ENCODE measurements at regions not wholly inside any gene's neighbourhood (a gene's known extent, or its start where the extent isn't known, plus 50 kb on each side); places are given as distances from the start of the nearest gene placed in this dataset.

- no peak overlapping the region for H4K8ac ChIP-seq (replicated peaks; ENCODE audit: insufficient read length, low read depth, low read length)
- H3K9me3 ChIP-seq (ENCODE audit: control insufficient read depth, low read depth, low read length): no peaks in the 10 kb centered on the region
- H3K9me3 Mint-ChIP-seq: peaks cover 9 to 15% of the 10 kb centered on the region in 2 experiments
- no peak overlapping the region for H3K27ac Mint-ChIP-seq
- H3K9ac ChIP-seq (ENCODE audit: extremely low read depth, insufficient read length, low read length): no peak overlapping the region
- peaks cover 0 to 6% (median 4%) of the 10 kb centered on the region in 3 experiments; a peak in 4 of 7 replicates for H3K36me3 Mint-ChIP-seq (ENCODE audit: insufficient read depth in 1 of 3, low read depth in 3 of 3)
- no peak overlapping the region for H2AK5ac ChIP-seq (ENCODE audit: insufficient read length, low read length)
- H3K4me1 Mint-ChIP-seq: no peaks in the 10 kb centered on the region
- H3T11ph ChIP-seq (ENCODE audit: low read length): no peak overlapping the region
- H3K79me1 ChIP-seq (ENCODE audit: insufficient read depth, low read depth, low read length, poor library complexity, severe bottlenecking): no peaks in the 10 kb centered on the region
- TF ChIP-seq CTCF (conservative IDR thresholded peaks at IDR 0.05): no peak
- H2BK120ac ChIP-seq (ENCODE audit: low read depth, low read length, poor library complexity, severe bottlenecking): no peak overlapping the region
- no CpG with 5 or more reads among the region's 3 CpGs for WGBS (ENCODE audit: extremely low coverage, insufficient read length, low lambda C conversion rate)
- H2BK20ac ChIP-seq (ENCODE audit: low read depth, low read length, poor library complexity, severe bottlenecking): no peak overlapping the region
- no peak overlapping the region for H4K5ac ChIP-seq (ENCODE audit: insufficient read length, low read depth, low read length)
- H3K23ac ChIP-seq (ENCODE audit: insufficient read length, low read depth, low read length): no peak overlapping the region
- H3K4me2 ChIP-seq (ENCODE audit: insufficient read depth, insufficient read length, low read length): no peak overlapping the region
- H3K4me1 ChIP-seq (ENCODE audit: insufficient read depth, low read length): no peaks in the 10 kb centered on the region
- no peak overlapping the region for H3K27ac ChIP-seq (ENCODE audit: insufficient read length, low read depth, low read length)
- no peak overlapping the region for H2BK5ac ChIP-seq (ENCODE audit: insufficient read length, low read length)
- H3K27me3 ChIP-seq (ENCODE audit: insufficient read depth, low read length): no peaks in the 10 kb centered on the region
- no peak overlapping the region for H3K14ac ChIP-seq (ENCODE audit: insufficient read depth, low read length)
- DNase-seq: no peak
- no peak overlapping the region for H3K56ac ChIP-seq (ENCODE audit: insufficient read length, low read depth, low read length)
- no peak overlapping the region for H3K4ac ChIP-seq (ENCODE audit: low read depth, low read length)
- H4K20me1 ChIP-seq (ENCODE audit: control insufficient read depth, insufficient read depth, insufficient read length): no peaks in the 10 kb centered on the region
- H4K91ac ChIP-seq (ENCODE audit: insufficient read length, low read depth, low read length): no peak overlapping the region
- no peak overlapping the region for H2AFZ ChIP-seq (ENCODE audit: low read length)
- H3K79me2 ChIP-seq (ENCODE audit: insufficient read depth, low read length): no peaks in the 10 kb centered on the region
- no peak overlapping the region for H2BK12ac ChIP-seq (ENCODE audit: insufficient read length, low read depth, low read length)
- no peaks in the 10 kb centered on the region for H3K23me2 ChIP-seq (ENCODE audit: insufficient read length, low read depth, low read length, poor library complexity, severe bottlenecking)
- H3K18ac ChIP-seq (ENCODE audit: insufficient read length, low read depth, low read length): no peak overlapping the region
- H3K4me3 Mint-ChIP-seq: no peak overlapping the region
- no peaks in the 10 kb centered on the region for H3K27me3 Mint-ChIP-seq (ENCODE audit: low read depth)
- H2BK15ac ChIP-seq (ENCODE audit: low read depth, low read length): no peak overlapping the region
Observed at GRCh38 chr6:88244721-88245120, 78.6 kb upstream of the CNR1 start.

Measured in H9 (cell line).